ENCODE measurements at regions not wholly inside any gene's neighbourhood (a gene's known extent, or its start where the extent isn't known, plus 50 kb on each side); places are given as distances from the start of the nearest gene placed in this dataset.

DNA sequence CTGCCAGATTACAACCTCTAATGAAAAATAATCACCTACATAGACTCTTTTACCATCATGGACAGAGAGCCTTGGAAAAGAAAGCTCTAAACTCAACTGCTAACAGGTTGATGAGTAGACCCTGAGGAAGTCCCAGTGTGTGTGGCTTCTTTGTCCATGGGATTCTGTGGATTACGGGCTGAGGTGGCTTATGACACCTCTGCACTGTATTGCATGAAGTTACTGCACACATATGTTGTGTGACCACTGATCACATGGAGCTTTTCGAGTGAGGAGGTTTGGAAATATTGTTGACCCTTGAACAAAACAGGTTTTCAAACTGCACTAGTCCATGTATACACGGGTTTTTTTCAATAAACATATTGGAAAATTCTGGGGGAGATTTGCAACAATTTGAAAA, 124.4 kb downstream of the RIN2 start:
- WGBS (ENCODE audit: insufficient coverage): no CpG with 5 or more reads among the region's 3 CpGs
- H3K9me3 ChIP-seq (replicated peaks in 1 of 2; ENCODE audit: control insufficient read depth in 1 of 2, insufficient read depth in 1 of 2, low read length in 2 of 2): no peaks in the 10 kb centered on the region
- peaks cover 0 to 1% (median 0%) of the 10 kb centered on the region in 7 donors for H3K9me3 Mint-ChIP-seq

DNA sequence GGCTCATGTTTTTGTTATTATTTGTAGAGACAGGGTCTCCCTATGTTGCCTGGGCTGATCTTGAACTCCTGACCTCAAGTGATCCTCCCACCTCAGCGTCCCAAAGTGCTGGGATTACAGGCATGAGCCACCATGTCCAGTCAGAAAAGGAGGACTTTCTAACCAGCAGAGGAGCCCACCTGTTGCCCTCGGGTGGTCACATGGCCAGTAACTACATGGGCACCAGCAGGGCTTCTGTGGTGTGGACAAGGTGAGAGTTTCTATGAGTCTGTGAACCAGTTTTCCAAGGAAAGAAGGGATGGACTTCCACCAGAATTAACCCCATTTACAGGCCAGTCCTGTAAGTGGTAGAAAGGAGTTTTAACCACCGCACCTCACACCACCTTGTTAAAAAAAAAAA, 125.4 kb downstream of the RIN2 start:
- DNase-seq: no peak
- Histone ChIP-seq H3K36me3 (replicated peaks in 1 of 2; ENCODE audit: control insufficient read depth in 1 of 2, insufficient read depth in 2 of 2, low read length in 2 of 2) (no peaks in the 10 kb centered on the region), H2AFZ (ENCODE audit: insufficient read depth, low read depth, low read length, poor library complexity, severe bottlenecking) (no peak overlapping the region), H3K4me1 (ENCODE audit: control insufficient read depth in 1 of 2, insufficient read depth in 2 of 2, low read length in 2 of 2) (peaks cover 24% of the 10 kb centered on the region in 2 donors), H4K20me1 (ENCODE audit: insufficient read depth, low read length) (no peaks in the 10 kb centered on the region), H3K9me3 (replicated peaks in 1 of 2; ENCODE audit: control insufficient read depth in 1 of 2, insufficient read depth in 1 of 2, low read length in 2 of 2) (no peaks in the 10 kb centered on the region), H3K27ac (ENCODE audit: low read depth in 1 of 2, low read length in 2 of 2) (no peak overlapping the region), H3K9ac (ENCODE audit: insufficient read depth, low read length, poor library complexity, severe bottlenecking) (no peak overlapping the region), H3K4me3 (replicated peaks in 1 of 3; ENCODE audit: low read depth in 2 of 3, low read length in 3 of 3) (no peak overlapping the region), H3K27me3 (ENCODE audit: control insufficient read depth in 2 of 2, insufficient read depth in 2 of 2, low read length in 2 of 2) (no peaks in the 10 kb centered on the region), H3K79me2 (ENCODE audit: insufficient read depth, low read length) (no peaks in the 10 kb centered on the region), H3K4me2 (replicated peaks; ENCODE audit: extremely low read depth, low read length, poor library complexity, severe bottlenecking) (no peak overlapping the region)
- intact Hi-C loops (cut with micrococcal nuclease): loop anchor here in 1 of 2 donors (10.0 kb wide), 1 partner anchor 51 kb away; no protein-coding TSS in a partner anchor
- Mint-ChIP-seq H3K4me3 (no peak overlapping the region), H3K27me3 (ENCODE audit: low read depth in 3 of 3) (peaks cover 0 to 4% (median 2%) of the 10 kb centered on the region in 3 donors), H3K9me3 (peaks cover 0 to 1% (median 0%) of the 10 kb centered on the region in 7 donors), H3K36me3 (peaks cover 35 to 37% of the 10 kb centered on the region in 2 donors), H3K27ac (peak overlapping the region in 1 of 7 donors; percentile 68), H3K4me1 (peaks cover 32% of the 10 kb centered on the region)
- TF ChIP-seq, protein P1, sequence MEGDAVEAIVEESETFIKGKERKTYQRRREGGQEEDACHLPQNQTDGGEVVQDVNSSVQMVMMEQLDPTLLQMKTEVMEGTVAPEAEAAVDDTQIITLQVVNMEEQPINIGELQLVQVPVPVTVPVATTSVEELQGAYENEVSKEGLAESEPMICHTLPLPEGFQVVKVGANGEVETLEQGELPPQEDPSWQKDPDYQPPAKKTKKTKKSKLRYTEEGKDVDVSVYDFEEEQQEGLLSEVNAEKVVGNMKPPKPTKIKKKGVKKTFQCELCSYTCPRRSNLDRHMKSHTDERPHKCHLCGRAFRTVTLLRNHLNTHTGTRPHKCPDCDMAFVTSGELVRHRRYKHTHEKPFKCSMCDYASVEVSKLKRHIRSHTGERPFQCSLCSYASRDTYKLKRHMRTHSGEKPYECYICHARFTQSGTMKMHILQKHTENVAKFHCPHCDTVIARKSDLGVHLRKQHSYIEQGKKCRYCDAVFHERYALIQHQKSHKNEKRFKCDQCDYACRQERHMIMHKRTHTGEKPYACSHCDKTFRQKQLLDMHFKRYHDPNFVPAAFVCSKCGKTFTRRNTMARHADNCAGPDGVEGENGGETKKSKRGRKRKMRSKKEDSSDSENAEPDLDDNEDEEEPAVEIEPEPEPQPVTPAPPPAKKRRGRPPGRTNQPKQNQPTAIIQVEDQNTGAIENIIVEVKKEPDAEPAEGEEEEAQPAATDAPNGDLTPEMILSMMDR (IDR thresholded peaks at IDR 0.05): no peak
- WGBS (ENCODE audit: insufficient coverage): 92% methylated on average over 2 of the region's 3 CpGs

More for the DNA sequence above, 124.4 kb downstream of the RIN2 start:
- Histone ChIP-seq H4K20me1 (ENCODE audit: insufficient read depth, low read length) (no peaks in the 10 kb centered on the region), H2AFZ (ENCODE audit: insufficient read depth, low read depth, low read length, poor library complexity, severe bottlenecking) (no peak overlapping the region), H3K4me2 (replicated peaks; ENCODE audit: extremely low read depth, low read length, poor library complexity, severe bottlenecking) (no peak overlapping the region), H3K4me3 (replicated peaks in 1 of 3; ENCODE audit: low read depth in 2 of 3, low read length in 3 of 3) (no peak overlapping the region), H3K79me2 (ENCODE audit: insufficient read depth, low read length) (no peaks in the 10 kb centered on the region), H3K27me3 (ENCODE audit: control insufficient read depth in 2 of 2, insufficient read depth in 2 of 2, low read length in 2 of 2) (no peaks in the 10 kb centered on the region), H3K4me1 (ENCODE audit: control insufficient read depth in 1 of 2, insufficient read depth in 2 of 2, low read length in 2 of 2) (peaks cover 24% of the 10 kb centered on the region in 2 donors), H3K27ac (ENCODE audit: low read depth in 1 of 2, low read length in 2 of 2) (no peak overlapping the region), H3K9ac (ENCODE audit: insufficient read depth, low read length, poor library complexity, severe bottlenecking) (no peak overlapping the region), H3K36me3 (replicated peaks in 1 of 2; ENCODE audit: control insufficient read depth in 1 of 2, insufficient read depth in 2 of 2, low read length in 2 of 2) (no peaks in the 10 kb centered on the region)
- Mint-ChIP-seq H3K4me3 (no peak overlapping the region), H3K4me1 (peaks cover 33% of the 10 kb centered on the region), H3K27ac (no peak overlapping the region), H3K36me3 (peaks cover 30 to 35% of the 10 kb centered on the region in 2 donors), H3K27me3 (ENCODE audit: low read depth in 3 of 3) (peaks cover 0 to 2% (median 0%) of the 10 kb centered on the region in 3 donors)
- intact Hi-C loops (cut with micrococcal nuclease): loop anchor here in 1 of 2 donors (10.0 kb wide), 1 partner anchor 52 kb away; no protein-coding TSS in a partner anchor
- no peak for DNase-seq
- TF ChIP-seq, protein P1 (IDR thresholded peaks at IDR 0.05): no peak
